ENCODE measurements at regions not wholly inside any gene's neighbourhood (a gene's known extent, or its start where the extent isn't known, plus 50 kb on each side); places are given as distances from the start of the nearest gene placed in this dataset.

DNA sequence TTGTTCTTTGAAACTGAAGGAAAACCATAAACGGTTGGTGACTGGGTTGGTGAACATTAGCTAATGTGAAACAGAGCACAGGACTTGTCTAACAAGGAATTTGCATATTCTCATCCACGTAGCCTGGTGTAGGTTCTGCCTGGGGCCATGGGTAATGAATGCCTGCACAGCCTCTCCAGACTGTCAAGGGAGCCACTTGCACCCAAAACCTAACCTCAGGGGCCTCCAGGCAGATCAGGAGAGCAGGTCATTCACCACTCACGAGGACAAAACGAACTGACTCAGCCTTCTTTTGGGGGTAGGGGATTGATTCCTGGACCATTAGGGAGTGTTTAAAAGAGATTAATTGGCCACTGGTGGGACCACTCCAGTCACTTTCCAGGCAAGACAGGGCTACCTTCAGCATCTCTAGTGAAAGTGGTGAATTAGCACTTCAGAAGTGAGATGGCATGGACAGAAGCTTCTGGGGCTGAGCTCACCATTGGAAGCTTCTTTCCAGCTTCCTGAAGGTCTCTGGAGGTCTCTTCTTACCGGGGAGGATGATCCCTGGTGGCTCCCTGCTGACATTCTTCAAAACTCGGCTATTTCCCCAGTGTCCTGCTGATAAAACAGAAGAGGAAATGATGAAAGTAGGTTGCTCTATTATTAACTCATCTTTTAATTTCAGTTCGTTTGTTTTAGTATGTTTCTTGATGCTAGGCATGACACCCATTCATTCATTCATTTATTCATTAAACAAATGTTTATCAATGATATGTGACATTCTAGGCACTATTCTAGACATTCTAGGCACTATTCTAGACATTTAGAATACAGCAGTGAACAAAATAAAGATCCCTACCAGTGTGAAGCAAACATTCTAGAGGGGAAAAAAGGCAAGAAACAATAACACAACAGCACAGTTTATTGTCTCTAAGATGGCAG is 104.5 kb upstream of the LNX1 start:
- Histone ChIP-seq H3K9me3 (no peaks in the 10 kb centered on the region), H3K4me1 (no peaks in the 10 kb centered on the region), H3K27me3 (no peaks in the 10 kb centered on the region), H3K4me3 (no peak overlapping the region), H3K36me3 (ENCODE audit: low read depth, missing control alignments) (no peaks in the 10 kb centered on the region), H3K27ac (no peak overlapping the region)
- TF ChIP-seq POLR2A (IDR thresholded peaks at IDR 0.05) (no peak), CTCF (IDR thresholded peaks at IDR 0.05) (no peak)
- DNase-seq = no peak
- intact Hi-C loops (cut with DNase I; ENCODE audit: low total_unique reads) = no loop called here
- 58 to 68% methylated on average over 7 of the region's 7 CpGs for WGBS, 2 donors

- Histone ChIP-seq H3K36me3 (ENCODE audit: low read depth, missing control alignments) (no peaks in the 10 kb centered on the region), H3K4me3 (no peak overlapping the region), H3K27me3 (no peaks in the 10 kb centered on the region), H3K9me3 (no peaks in the 10 kb centered on the region), H3K27ac (no peak overlapping the region), H3K4me1 (no peaks in the 10 kb centered on the region)
- intact Hi-C loops (cut with DNase I; ENCODE audit: low total_unique reads) = no loop called here
- WGBS, 2 donors = 98 to 99% methylated on average over 2 of the region's 2 CpGs
- no peak for TF ChIP-seq POLR2A (IDR thresholded peaks at IDR 0.05)
- TF ChIP-seq CTCF (IDR thresholded peaks at IDR 0.05) = no peak
- DNase-seq = no peak
Measured at GRCh38 chr4:53694666-53695065, 103.4 kb upstream of the LNX1 start.

DNA sequence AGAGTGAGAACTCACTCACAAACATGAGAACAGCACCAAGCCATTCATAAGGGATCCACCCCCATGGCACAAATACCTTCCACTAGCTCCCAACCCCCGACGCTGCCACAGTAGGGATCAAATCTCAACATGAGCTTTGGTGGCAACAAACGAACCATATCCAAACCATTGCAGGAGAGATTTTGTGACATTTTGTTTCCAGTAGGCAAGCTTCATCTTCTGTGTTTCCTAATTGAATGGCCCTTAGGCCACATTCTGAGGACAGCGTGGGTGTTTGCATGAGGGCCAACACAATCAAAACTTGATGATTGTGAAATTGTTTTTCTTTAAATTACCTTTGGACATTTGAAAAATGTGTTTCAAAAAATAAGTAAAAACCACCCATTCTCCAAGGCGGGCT is 102.6 kb upstream of the LNX1 start:
- no peak overlapping the region for H3K27ac ChIP-seq
- no peak overlapping the region for H3K4me3 ChIP-seq
- no peaks in the 10 kb centered on the region for H3K27me3 ChIP-seq
- TF ChIP-seq CTCF (IDR thresholded peaks at IDR 0.05) = no peak
- no peak for TF ChIP-seq POLR2A (IDR thresholded peaks at IDR 0.05)
- DNase-seq = no peak
- no peaks in the 10 kb centered on the region for H3K36me3 ChIP-seq (ENCODE audit: low read depth, missing control alignments)
- H3K9me3 ChIP-seq = no peaks in the 10 kb centered on the region
- intact Hi-C loops (cut with DNase I; ENCODE audit: low total_unique reads) = no loop called here
- WGBS, 2 donors = 83 to 85% methylated on average over 5 of the region's 5 CpGs
- no peaks in the 10 kb centered on the region for H3K4me1 ChIP-seq

DNA sequence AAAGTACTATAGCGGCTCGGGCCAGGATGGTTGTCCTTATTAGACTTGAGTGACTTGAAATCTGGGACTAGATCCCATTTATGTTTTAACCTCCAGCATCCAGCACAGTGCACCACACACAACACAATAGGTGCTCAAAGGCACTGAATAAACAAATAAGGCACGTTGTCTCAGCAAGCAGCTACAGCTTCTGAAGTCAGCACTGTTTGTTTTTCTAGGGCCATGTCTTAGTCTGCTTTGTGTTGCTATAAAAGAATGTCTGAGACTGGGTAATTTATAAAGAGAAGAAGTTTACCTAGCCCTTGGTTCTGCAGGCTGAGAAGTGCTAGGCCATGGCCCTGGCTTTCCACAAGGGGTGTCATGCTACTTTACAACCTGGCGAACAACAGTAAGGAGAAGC is 102.1 kb upstream of the LNX1 start:
- Histone ChIP-seq H3K9me3 (no peaks in the 10 kb centered on the region), H3K4me3 (no peak overlapping the region), H3K27ac (no peak overlapping the region), H3K36me3 (ENCODE audit: low read depth, missing control alignments) (no peaks in the 10 kb centered on the region), H3K4me1 (no peaks in the 10 kb centered on the region), H3K27me3 (no peaks in the 10 kb centered on the region)
- intact Hi-C loops (cut with DNase I; ENCODE audit: low total_unique reads) = no loop called here
- WGBS, 2 donors = 78 to 88% methylated on average over 4 of the region's 4 CpGs
- DNase-seq = no peak
- TF ChIP-seq CTCF (IDR thresholded peaks at IDR 0.05) (no peak), POLR2A (IDR thresholded peaks at IDR 0.05) (no peak)
